HCT116 (cell line): ENCODE measurements at regions not wholly inside any gene's neighbourhood (a gene's known extent, or its start where the extent isn't known, plus 50 kb on each side); places are given as distances from the start of the nearest gene placed in this dataset.

Source experiments
- ATAC-seq: fragments of 200-7000 bp; cut with Tn5 transposase; 2 replicates; pipeline ENCODE4 v1.9.1; 2020; ENCODE audit warnings: mild to moderate bottlenecking, moderate library complexity
- BruUV-seq: library from RNA; stranded (reverse); fragments of 400-500 nt; replicated peaks from 2 replicates; lab custom pipeline; 2021; lab: Mats Ljungman, UMichigan
- CTCF ChIA-PET: fragments of 300-600 bp; sonication (Branson Sonifier 250); formaldehyde crosslinking; loops from one replicate; lab custom pipeline; 2021; ENCODE audit warnings: antibody characterized with exemption; lab: Charles Lee
- POLR2A ChIA-PET: fragments of 300-600, 350-600 bp; sonication (Branson Sonifier 250); formaldehyde crosslinking; loops from one replicate; lab custom pipeline; 2021; ENCODE audit warnings: antibody characterized with exemption; lab: Charles Lee
- RAD21 ChIA-PET, 2 experiments: fragments of 300-600 bp; sonication (Branson Sonifier 250); formaldehyde crosslinking; loops; one replicate each; lab custom pipeline; 2023; ENCODE audit warnings: low total read pairs in 2 of 2; ENCODE audit not compliant: uncharacterized antibody in 2 of 2, unreplicated experiment in 2 of 2, low non-redundant PET in 1 of 2; lab: Charles Lee
- DNase-seq: peaks from one replicate; pipeline ENCODE4 v3.0.0-alpha.2; 2010; ENCODE audit warnings: low read depth, low spot score
- H2AFZ ChIP-seq: fragments of 200-600 bp; shearing (Covaris generic), sonication (generic); 2 replicates; pipeline ENCODE4 v1.6.1; 2017; ENCODE audit warnings: low read depth, mixed run types, mixed read lengths, antibody characterized with exemption, low read length; ENCODE audit not compliant: poor library complexity, severe bottlenecking
- H3K27ac ChIP-seq: 2 replicates; pipeline ENCODE4 v1.5.1; 2012; ENCODE audit warnings: low read depth, low read length
- H3K27me3 ChIP-seq: fragments of 200-600 bp; sonication (generic); 2 replicates; pipeline ENCODE4 v1.6.1; 2016; ENCODE audit warnings: mixed run types, low read length, mixed read lengths; ENCODE audit not compliant: insufficient read depth
- H3K36me3 ChIP-seq, 2 experiments: fragments of 200-500 bp in 1 of 2; fragments of 200-600 bp in 1 of 2; sonication (Bioruptor generic) in 1 of 2; sonication (generic) in 1 of 2; 2 replicates each; pipeline versions ENCODE4 v1.5.1 to v1.6.1; 2014 to 2016; ENCODE audit warnings: low read length in 2 of 2, inconsistent platforms in 1 of 2, mixed read lengths in 1 of 2, mixed run types in 1 of 2; ENCODE audit not compliant: insufficient read depth in 2 of 2, control insufficient read depth in 1 of 2
- H3K4me1 ChIP-seq, 2 experiments: fragments of 200-600 bp in 1 of 2; sonication (generic) in 1 of 2; 2 replicates each; pipeline versions ENCODE4 v1.5.1 to v1.6.1; 2012 to 2017; ENCODE audit warnings: low read length in 2 of 2, inconsistent platforms in 1 of 2, mild to moderate bottlenecking in 1 of 2, mixed read lengths in 1 of 2, mixed run types in 1 of 2, moderate library complexity in 1 of 2; ENCODE audit not compliant: insufficient read depth in 2 of 2, control insufficient read depth in 1 of 2
- H3K4me2 ChIP-seq: fragments of 200-600 bp; sonication (generic); 2 replicates; pipeline ENCODE4 v1.6.1; 2017; ENCODE audit warnings: mixed run types, low read length, mixed read lengths
- H3K4me3 ChIP-seq, 2 experiments: fragments of 200-600 bp in 1 of 2; sonication (generic) in 1 of 2; replicated peaks in 1 of 2; 2 replicates each; pipeline ENCODE4 v1.5.1; 2011 to 2016; ENCODE audit warnings: low read length in 2 of 2, control low read depth in 1 of 2, low read depth in 1 of 2, mild to moderate bottlenecking in 1 of 2, mixed read lengths in 1 of 2, mixed run types in 1 of 2
- H3K79me2 ChIP-seq: fragments of 200-600 bp; sonication (generic); 2 replicates; pipeline ENCODE4 v1.6.1; 2017; ENCODE audit warnings: mild to moderate bottlenecking, mixed run types, low read length, moderate library complexity, mixed read lengths; ENCODE audit not compliant: insufficient read depth
- H3K9ac ChIP-seq: fragments of 200-600 bp; sonication (generic); 2 replicates; pipeline ENCODE4 v1.6.1; 2016; ENCODE audit warnings: low read length, mixed read lengths
- H3K9me2 ChIP-seq: fragments of 200-600 bp; sonication (generic), shearing (Covaris generic); 2 replicates; pipeline ENCODE4 v1.6.1; 2017; ENCODE audit warnings: mixed run types, mild to moderate bottlenecking, moderate library complexity; ENCODE audit not compliant: insufficient read depth
- H3K9me3 ChIP-seq, 2 experiments: fragments of 200-500 bp in 1 of 2; fragments of 200-600 bp in 1 of 2; sonication (Bioruptor generic) in 1 of 2; sonication (generic) in 1 of 2; 2 replicates each; pipeline ENCODE4 v1.6.1; 2014 to 2017; ENCODE audit warnings: low read length in 2 of 2, mixed read lengths in 2 of 2, inconsistent platforms in 1 of 2, low read depth in 1 of 2, mild to moderate bottlenecking in 1 of 2, mixed run types in 1 of 2, moderate library complexity in 1 of 2; ENCODE audit not compliant: control insufficient read depth in 1 of 2, insufficient read depth in 1 of 2
- H4K20me1 ChIP-seq: fragments of 200-600 bp; sonication (generic), shearing (Covaris generic); 2 replicates; pipeline ENCODE4 v1.6.1; 2017; ENCODE audit warnings: mixed run types, mild to moderate bottlenecking, moderate library complexity; ENCODE audit not compliant: insufficient read depth
- ATF3 ChIP-seq: IDR thresholded peaks from 2 replicates; pipeline ENCODE4 v1.6.1; 2012
- CTCF ChIP-seq, 3 experiments: fragments of 200-600 bp in 1 of 3; sonication (generic) in 1 of 3; IDR thresholded peaks in 2 of 3; conservative IDR thresholded peaks in 1 of 3; 2 replicates each; pipeline ENCODE4 v1.5.1; 2012 to 2017; ENCODE audit warnings: low read depth in 2 of 3, low read length in 2 of 3, antibody characterized with exemption in 1 of 3, borderline replicate concordance in 1 of 3, control low read depth in 1 of 3, mild to moderate bottlenecking in 1 of 3, mixed read lengths in 1 of 3, mixed run types in 1 of 3, moderate library complexity in 1 of 3; ENCODE audit not compliant: insufficient read depth in 1 of 3
- EGR1 ChIP-seq: IDR thresholded peaks from 2 replicates; pipeline ENCODE4 v1.6.1; 2012; ENCODE audit warnings: low read depth
- ELF1 ChIP-seq: IDR thresholded peaks from 2 replicates; pipeline ENCODE4 v1.6.1; 2012; ENCODE audit warnings: low read depth, borderline replicate concordance
- EZH2phosphoT487 ChIP-seq: fragments of 200-600 bp; IDR thresholded peaks from 2 replicates; pipeline ENCODE4 v1.6.1; 2018; ENCODE audit warnings: antibody characterized with exemption, borderline replicate concordance
- JUND ChIP-seq: IDR thresholded peaks from 2 replicates; pipeline ENCODE4 v1.6.1; 2012
- MAX ChIP-seq: IDR thresholded peaks from 2 replicates; pipeline ENCODE4 v1.6.1; 2012
- POLR2A ChIP-seq: IDR thresholded peaks from 2 replicates; pipeline ENCODE4 v1.7.0; 2011; ENCODE audit warnings: borderline replicate concordance; ENCODE audit not compliant: insufficient read depth, insufficient read length; ENCODE audit errors: extremely low read depth
- POLR2AphosphoS5 ChIP-seq: IDR thresholded peaks from 2 replicates; pipeline ENCODE4 v1.6.1; 2011; ENCODE audit warnings: mild to moderate bottlenecking, low read depth, low read length, moderate library complexity
- RAD21 ChIP-seq: IDR thresholded peaks from 2 replicates; pipeline ENCODE4 v1.6.1; 2012; ENCODE audit warnings: low read depth, mild to moderate bottlenecking
- SIN3A ChIP-seq: IDR thresholded peaks from 2 replicates; pipeline ENCODE4 v1.6.1; 2012; ENCODE audit warnings: low read depth
- TCF7L2 ChIP-seq: IDR thresholded peaks from 2 replicates; pipeline ENCODE4 v1.7.0; 2011; ENCODE audit warnings: borderline replicate concordance, inconsistent platforms; ENCODE audit not compliant: insufficient read depth, insufficient read length; ENCODE audit errors: extremely low read depth
- YY1 ChIP-seq: IDR thresholded peaks from 2 replicates; pipeline ENCODE4 v1.6.1; 2011; ENCODE audit warnings: low read length, low read depth, moderate library complexity, mild to moderate bottlenecking; ENCODE audit not compliant: insufficient replicate concordance; ENCODE audit errors: extremely low read depth
- ZBTB33 ChIP-seq: IDR thresholded peaks from 2 replicates; pipeline ENCODE4 v1.6.1; 2011; ENCODE audit warnings: mild to moderate bottlenecking, low read length, moderate library complexity; ENCODE audit not compliant: insufficient replicate concordance; ENCODE audit errors: extremely low read depth
- ZFX ChIP-seq: fragments of 450-650 bp; IDR thresholded peaks from 2 replicates; pipeline ENCODE4 v1.6.1; 2017
- ZNF274 ChIP-seq: fragments of 200-500 bp; sonication (Bioruptor generic); IDR thresholded peaks from 2 replicates; pipeline ENCODE4 v1.6.1; 2014; ENCODE audit warnings: mild to moderate bottlenecking, low read depth, low read length, inconsistent platforms
- intact Hi-C: fragments of 100-400 bp; cut with micrococcal nuclease; formaldehyde crosslinking; loops from 2 replicates; pipeline ENCODE4 v1.10.0; 2022

- H3K79me2 ChIP-seq: no peaks in the 10 kb centered on the region
- no peak overlapping the region for H3K9ac ChIP-seq
- H4K20me1 ChIP-seq: no peaks in the 10 kb centered on the region
- ChIA-PET RAD21 (no interaction called here), POLR2A (no interaction called here), CTCF (no interaction called here)
- no TSS peak for BruUV-seq
- intact Hi-C loops: no loop called here
- no peak overlapping the region for H3K4me3 ChIP-seq
- peaks cover 11 to 38% of the 10 kb centered on the region in 2 experiments for H3K9me3 ChIP-seq
- no peak overlapping the region for H3K27ac ChIP-seq
- TF ChIP-seq ELF1 (no peak), ZFX (no peak), POLR2A (no peak), POLR2AphosphoS5 (no peak), MAX (no peak), CTCF (IDR thresholded peaks at IDR 0.05 in 2 of 3, conservative IDR thresholded peaks at IDR 0.05 in 1 of 3; ENCODE audit: borderline replicate concordance in 1 of 3, insufficient read depth in 1 of 3, low read depth in 2 of 3, low read length in 2 of 3) (no peak), EGR1 (no peak), YY1 (no peak), RAD21 (no peak), SIN3A (no peak), ZNF274 (no peak), TCF7L2 (no peak), ZBTB33 (no peak), JUND (no peak), ATF3 (no peak), EZH2phosphoT487 (no peak)
- H2AFZ ChIP-seq: no peak overlapping the region
- no peaks in the 10 kb centered on the region for H3K4me1 ChIP-seq
- ATAC-seq: no peak
- no peaks in the 10 kb centered on the region for H3K36me3 ChIP-seq
- H3K4me2 ChIP-seq: no peak overlapping the region
- no peaks in the 10 kb centered on the region for H3K9me2 ChIP-seq
- no peaks in the 10 kb centered on the region for H3K27me3 ChIP-seq
- DNase-seq: no peak
These were observed 289.9 kb upstream of the PRR20A start for GRCh38 chr13:56850852-56851251.
